Calu3 (cell line): ENCODE measurements at regions not wholly inside any gene's neighbourhood (a gene's known extent, or its start where the extent isn't known, plus 50 kb on each side); places are given as distances from the start of the nearest gene placed in this dataset.

Source experiments
- BruUV-seq: library from RNA; stranded (reverse); fragments of 400-500 nt; replicated peaks from 2 replicates; lab custom pipeline; 2021; lab: Mats Ljungman, UMichigan
- CTCF ChIA-PET: fragments of 300-600 bp; sonication (Branson Sonifier 250); formaldehyde crosslinking; loops from one replicate; lab custom pipeline; 2022; ENCODE audit warnings: antibody characterized with exemption; lab: Charles Lee
- DNase-seq: peaks from one replicate; pipeline ENCODE4 v3.0.0; 2022
- H3K27ac Mint-ChIP-seq: one replicate; pipeline ENCODE4 v1.8.0; 2022; ENCODE audit warnings: mixed read lengths; ENCODE audit not compliant: unreplicated experiment
- H3K27me3 Mint-ChIP-seq: one replicate; pipeline ENCODE4 v1.8.0; 2022; ENCODE audit warnings: mixed read lengths; ENCODE audit not compliant: unreplicated experiment
- H3K36me3 Mint-ChIP-seq: one replicate; pipeline ENCODE4 v1.8.0; 2022; ENCODE audit warnings: mild to moderate bottlenecking, moderate library complexity, mixed read lengths; ENCODE audit not compliant: insufficient read depth, unreplicated experiment
- H3K4me1 Mint-ChIP-seq: one replicate; pipeline ENCODE4 v1.8.0; 2022; ENCODE audit warnings: mild to moderate bottlenecking, low read depth, mixed read lengths; ENCODE audit not compliant: unreplicated experiment
- H3K4me3 Mint-ChIP-seq: one replicate; pipeline ENCODE4 v1.8.0; 2022; ENCODE audit warnings: mild to moderate bottlenecking, low read depth, moderate library complexity, mixed read lengths; ENCODE audit not compliant: unreplicated experiment
- H3K9me3 Mint-ChIP-seq: one replicate; pipeline ENCODE4 v1.8.0; 2022; ENCODE audit warnings: low read depth, mixed read lengths; ENCODE audit not compliant: unreplicated experiment
- intact Hi-C: fragments of 100-400 bp; cut with micrococcal nuclease; formaldehyde crosslinking; loops from one replicate; pipeline ENCODE4 v1.10.0; 2022; ENCODE audit not compliant: unreplicated experiment
- TF ChIP-seq, protein P1 (sequence below): fragments of 200-600 bp; IDR thresholded peaks from one replicate; pipeline ENCODE4 v1.8.0; 2022; ENCODE audit warnings: antibody characterized with exemption; ENCODE audit not compliant: unreplicated experiment

- intact Hi-C loops = no loop called here
- TF ChIP-seq, protein P1, sequence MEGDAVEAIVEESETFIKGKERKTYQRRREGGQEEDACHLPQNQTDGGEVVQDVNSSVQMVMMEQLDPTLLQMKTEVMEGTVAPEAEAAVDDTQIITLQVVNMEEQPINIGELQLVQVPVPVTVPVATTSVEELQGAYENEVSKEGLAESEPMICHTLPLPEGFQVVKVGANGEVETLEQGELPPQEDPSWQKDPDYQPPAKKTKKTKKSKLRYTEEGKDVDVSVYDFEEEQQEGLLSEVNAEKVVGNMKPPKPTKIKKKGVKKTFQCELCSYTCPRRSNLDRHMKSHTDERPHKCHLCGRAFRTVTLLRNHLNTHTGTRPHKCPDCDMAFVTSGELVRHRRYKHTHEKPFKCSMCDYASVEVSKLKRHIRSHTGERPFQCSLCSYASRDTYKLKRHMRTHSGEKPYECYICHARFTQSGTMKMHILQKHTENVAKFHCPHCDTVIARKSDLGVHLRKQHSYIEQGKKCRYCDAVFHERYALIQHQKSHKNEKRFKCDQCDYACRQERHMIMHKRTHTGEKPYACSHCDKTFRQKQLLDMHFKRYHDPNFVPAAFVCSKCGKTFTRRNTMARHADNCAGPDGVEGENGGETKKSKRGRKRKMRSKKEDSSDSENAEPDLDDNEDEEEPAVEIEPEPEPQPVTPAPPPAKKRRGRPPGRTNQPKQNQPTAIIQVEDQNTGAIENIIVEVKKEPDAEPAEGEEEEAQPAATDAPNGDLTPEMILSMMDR = no peak
- Mint-ChIP-seq H3K4me3 (no peak overlapping the region), H3K27me3 (peaks cover 7% of the 10 kb centered on the region), H3K27ac (peak overlapping the region; percentile 61), H3K36me3 (no peaks in the 10 kb centered on the region), H3K4me1 (peaks cover 31% of the 10 kb centered on the region), H3K9me3 (peaks cover 3% of the 10 kb centered on the region)
- CTCF ChIA-PET = interaction anchor here (0.7 to 1.5 kb wide), 4 partner anchors 10 to 25 kb away, joined by 3 to 5 read pairs (median 4); no protein-coding TSS in a partner anchor
- no peak for DNase-seq
- no TSS peak for BruUV-seq
These were observed 116.8 kb downstream of the COPS8 start for GRCh38 chr2:237202288-237203030.

DNA sequence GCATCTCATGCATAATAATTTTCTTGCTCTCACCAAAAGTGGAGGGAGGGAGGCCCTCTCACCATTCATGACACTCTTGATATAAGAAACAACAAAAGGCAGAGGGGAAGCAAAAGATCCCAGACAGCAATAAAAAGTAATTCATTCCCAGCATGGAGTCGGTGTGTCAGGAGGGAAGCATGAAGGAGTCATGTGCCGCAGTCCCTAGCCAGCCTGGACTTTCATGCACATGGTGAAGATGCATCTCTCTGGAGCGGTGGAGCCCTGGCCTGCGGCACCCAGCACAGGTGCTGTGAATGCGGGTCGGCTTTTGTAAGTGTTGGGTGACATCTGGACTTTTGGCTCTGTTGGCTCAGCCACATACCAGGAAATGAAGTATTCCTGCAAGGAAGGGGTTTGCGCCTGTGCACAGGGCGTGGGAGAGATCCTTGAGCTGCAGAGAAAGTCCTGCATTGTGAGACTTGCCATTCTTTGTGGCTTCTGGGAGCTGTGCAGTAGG, 119.4 kb downstream of the COPS8 start:
- Mint-ChIP-seq H3K4me3 (no peak overlapping the region), H3K9me3 (peaks cover 3% of the 10 kb centered on the region), H3K36me3 (no peaks in the 10 kb centered on the region), H3K4me1 (peaks cover 29% of the 10 kb centered on the region), H3K27me3 (peaks cover 7% of the 10 kb centered on the region), H3K27ac (no peak overlapping the region)
- TF ChIP-seq, protein P1 = no peak
- no TSS peak for BruUV-seq
- CTCF ChIA-PET = no interaction called here
- DNase-seq = no peak
- intact Hi-C loops = no loop called here

- CTCF ChIA-PET = no interaction called here
- Mint-ChIP-seq H3K9me3 (peaks cover 1% of the 10 kb centered on the region), H3K36me3 (no peaks in the 10 kb centered on the region), H3K4me1 (peaks cover 29% of the 10 kb centered on the region), H3K27me3 (peaks cover 7% of the 10 kb centered on the region), H3K4me3 (no peak overlapping the region), H3K27ac (no peak overlapping the region)
- no TSS peak for BruUV-seq
- intact Hi-C loops = no loop called here
- TF ChIP-seq, protein P1 = no peak
- DNase-seq = no peak
These were observed 119.9 kb downstream of the COPS8 start for GRCh38 chr2:237205561-237205971.

DNA sequence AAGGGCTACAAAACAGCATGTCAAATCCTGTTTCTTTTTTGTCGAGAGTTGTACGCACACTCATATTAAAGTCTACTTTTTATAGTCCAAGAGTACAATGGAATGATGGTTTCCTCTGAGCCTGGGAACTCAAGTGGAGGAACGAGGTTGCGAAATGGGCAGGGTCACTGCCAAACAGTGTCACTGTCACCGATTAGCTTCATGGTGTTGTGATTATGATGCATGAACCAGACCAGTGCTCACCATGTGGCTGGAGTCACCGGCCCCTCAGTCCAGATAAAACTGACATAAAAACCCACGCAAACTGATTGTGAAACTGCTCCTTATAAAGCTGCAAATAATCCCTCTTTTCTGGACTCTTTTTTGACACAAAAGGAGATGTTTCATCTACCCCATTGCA, 122.0 kb downstream of the COPS8 start:
- no peak overlapping the region for H3K4me3 Mint-ChIP-seq
- H3K4me1 Mint-ChIP-seq = peaks cover 13% of the 10 kb centered on the region
- no peaks in the 10 kb centered on the region for H3K9me3 Mint-ChIP-seq
- intact Hi-C loops = no loop called here
- BruUV-seq = no TSS peak
- DNase-seq = no peak
- CTCF ChIA-PET = no interaction called here
- H3K27me3 Mint-ChIP-seq = peaks cover 7% of the 10 kb centered on the region
- TF ChIP-seq, protein P1 = no peak
- H3K36me3 Mint-ChIP-seq = no peaks in the 10 kb centered on the region
- no peak overlapping the region for H3K27ac Mint-ChIP-seq
